ENCODE measurements at regions not wholly inside any gene's neighbourhood (a gene's known extent, or its start where the extent isn't known, plus 50 kb on each side); places are given as distances from the start of the nearest gene placed in this dataset.

GRCh38 chr18:43855376-43855775, 578.1 kb upstream of the SYT4 start:
- TF ChIP-seq, protein P1, sequence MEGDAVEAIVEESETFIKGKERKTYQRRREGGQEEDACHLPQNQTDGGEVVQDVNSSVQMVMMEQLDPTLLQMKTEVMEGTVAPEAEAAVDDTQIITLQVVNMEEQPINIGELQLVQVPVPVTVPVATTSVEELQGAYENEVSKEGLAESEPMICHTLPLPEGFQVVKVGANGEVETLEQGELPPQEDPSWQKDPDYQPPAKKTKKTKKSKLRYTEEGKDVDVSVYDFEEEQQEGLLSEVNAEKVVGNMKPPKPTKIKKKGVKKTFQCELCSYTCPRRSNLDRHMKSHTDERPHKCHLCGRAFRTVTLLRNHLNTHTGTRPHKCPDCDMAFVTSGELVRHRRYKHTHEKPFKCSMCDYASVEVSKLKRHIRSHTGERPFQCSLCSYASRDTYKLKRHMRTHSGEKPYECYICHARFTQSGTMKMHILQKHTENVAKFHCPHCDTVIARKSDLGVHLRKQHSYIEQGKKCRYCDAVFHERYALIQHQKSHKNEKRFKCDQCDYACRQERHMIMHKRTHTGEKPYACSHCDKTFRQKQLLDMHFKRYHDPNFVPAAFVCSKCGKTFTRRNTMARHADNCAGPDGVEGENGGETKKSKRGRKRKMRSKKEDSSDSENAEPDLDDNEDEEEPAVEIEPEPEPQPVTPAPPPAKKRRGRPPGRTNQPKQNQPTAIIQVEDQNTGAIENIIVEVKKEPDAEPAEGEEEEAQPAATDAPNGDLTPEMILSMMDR (IDR thresholded peaks at IDR 0.05; ENCODE audit: low read depth, low read length) = no peak
- H3K4me3 ChIP-seq (ENCODE audit: low read depth, low read length) = no peak overlapping the region

GRCh38 chr18:43863180-43863579, 585.9 kb upstream of the SYT4 start:
- H3K4me3 ChIP-seq (ENCODE audit: low read depth, low read length) = no peak overlapping the region
- TF ChIP-seq, protein P1 (IDR thresholded peaks at IDR 0.05; ENCODE audit: low read depth, low read length) = no peak

DNA sequence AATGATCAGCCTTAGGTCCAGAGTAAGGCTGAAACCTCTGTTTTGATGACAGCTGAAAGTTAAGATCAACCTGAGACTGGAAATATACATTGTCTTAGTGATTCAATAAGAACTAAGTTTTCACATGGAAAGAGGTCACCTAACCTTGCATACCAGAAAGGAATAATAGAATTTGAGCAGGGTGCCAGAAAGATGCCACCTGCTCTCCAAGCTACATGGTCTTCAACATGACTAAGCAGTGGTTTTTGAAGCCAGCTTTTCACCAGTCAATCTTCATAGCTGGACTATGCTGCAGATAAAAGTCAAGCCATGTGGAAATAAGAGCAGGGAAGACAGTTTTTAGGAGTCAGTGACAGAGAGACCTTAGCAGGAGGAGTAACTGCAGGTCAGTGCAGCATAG, 589.4 kb upstream of the SYT4 start:
- no peak overlapping the region for H3K4me3 ChIP-seq (ENCODE audit: low read depth, low read length)
- TF ChIP-seq, protein P1 (IDR thresholded peaks at IDR 0.05; ENCODE audit: low read depth, low read length) = no peak

DNA sequence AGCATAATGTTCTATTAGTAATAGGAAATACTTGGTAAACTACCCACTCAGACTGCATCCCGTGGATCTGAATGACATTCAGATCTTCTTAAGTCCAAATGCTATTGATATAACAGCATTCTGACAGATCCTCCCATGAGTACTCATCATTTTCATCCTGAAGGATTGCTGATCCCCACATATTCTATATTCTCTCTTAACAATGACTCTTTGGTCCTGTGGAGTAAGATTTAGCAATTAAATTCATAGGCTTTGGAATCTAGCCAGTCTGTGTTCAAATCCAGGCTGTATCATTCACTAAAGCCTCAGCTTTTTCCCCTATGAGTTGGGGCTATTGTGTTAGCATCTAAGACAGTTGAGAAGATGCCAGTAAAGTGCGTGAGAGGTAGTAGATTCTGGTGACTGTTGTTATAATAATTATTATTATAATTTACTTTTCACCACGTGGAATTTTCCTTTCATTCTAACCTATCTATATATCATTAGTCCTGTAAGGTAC, 591.3 kb upstream of the SYT4 start:
- TF ChIP-seq, protein P1 (IDR thresholded peaks at IDR 0.05; ENCODE audit: low read depth, low read length) = no peak
- H3K4me3 ChIP-seq (ENCODE audit: low read depth, low read length) = no peak overlapping the region

- H3K4me3 ChIP-seq (ENCODE audit: low read depth, low read length) = no peak overlapping the region
- TF ChIP-seq, protein P1 (IDR thresholded peaks at IDR 0.05; ENCODE audit: low read depth, low read length) = no peak
These were observed 592.2 kb upstream of the SYT4 start for GRCh38 chr18:43869451-43870008.

DNA sequence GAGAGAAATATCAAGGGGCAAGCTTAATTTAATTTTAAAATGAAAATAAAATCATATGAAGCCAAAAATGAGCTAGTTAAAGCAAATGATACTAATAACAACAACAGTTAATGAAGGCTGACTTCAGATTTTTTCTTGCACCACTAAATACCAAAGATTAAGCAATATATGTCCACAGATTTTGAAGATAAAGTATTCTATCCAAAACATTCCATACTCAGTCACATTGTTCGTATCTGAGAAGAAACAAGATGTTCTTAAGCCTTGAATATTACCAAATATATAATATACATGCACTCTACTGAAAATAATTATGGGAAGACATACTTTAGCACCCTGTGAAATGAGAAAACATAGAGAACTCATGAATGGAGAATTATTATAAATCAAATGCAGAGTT, 593.3 kb upstream of the SYT4 start:
- H3K4me3 ChIP-seq (ENCODE audit: low read depth, low read length) = no peak overlapping the region
- TF ChIP-seq, protein P1 (IDR thresholded peaks at IDR 0.05; ENCODE audit: low read depth, low read length) = no peak

- H3K4me3 ChIP-seq (ENCODE audit: low read depth, low read length) = no peak overlapping the region
- TF ChIP-seq, protein P1 (IDR thresholded peaks at IDR 0.05; ENCODE audit: low read depth, low read length) = no peak
These were observed 598.2 kb upstream of the SYT4 start for GRCh38 chr18:43875511-43875910.
